Neuronal stem cell (in vitro differentiated cells): ENCODE measurements at regions not wholly inside any gene's neighbourhood (a gene's known extent, or its start where the extent isn't known, plus 50 kb on each side); places are given as distances from the start of the nearest gene placed in this dataset.

ENCODE experiments used
- DNase-seq: peaks from one replicate; pipeline ENCODE4 v3.0.0-alpha.2; 2013; ENCODE audit warnings: low spot score
- H2AFZ ChIP-seq: one replicate; pipeline ENCODE4 v1.6.1; 2013; ENCODE audit warnings: mild to moderate bottlenecking, low read length, inconsistent platforms
- H2AK5ac ChIP-seq: 2 replicates; pipeline ENCODE4 v1.6.1; 2013; ENCODE audit warnings: low read depth, mild to moderate bottlenecking, inconsistent platforms, low read length, moderate library complexity, mixed read lengths
- H2BK120ac ChIP-seq: 2 replicates; pipeline ENCODE4 v1.6.1; 2013; ENCODE audit warnings: low read depth, mild to moderate bottlenecking, inconsistent platforms, low read length, moderate library complexity, mixed read lengths
- H2BK12ac ChIP-seq: one replicate; pipeline ENCODE4 v1.6.1; 2013; ENCODE audit warnings: low read length, inconsistent platforms
- H2BK15ac ChIP-seq: 2 replicates; pipeline ENCODE4 v1.6.1; 2013; ENCODE audit warnings: mild to moderate bottlenecking, low read length, inconsistent platforms, mixed read lengths
- H2BK5ac ChIP-seq: one replicate; pipeline ENCODE4 v1.6.1; 2013; ENCODE audit warnings: inconsistent platforms, mild to moderate bottlenecking, low read length, moderate library complexity
- H3K14ac ChIP-seq: one replicate; pipeline ENCODE4 v1.6.1; 2013; ENCODE audit warnings: low read length, inconsistent platforms
- H3K18ac ChIP-seq: 2 replicates; pipeline ENCODE4 v1.6.1; 2013; ENCODE audit warnings: low read length, inconsistent platforms
- H3K23ac ChIP-seq: 2 replicates; pipeline ENCODE4 v1.6.1; 2013; ENCODE audit warnings: low read depth, mild to moderate bottlenecking, mixed read lengths, low read length, inconsistent platforms; ENCODE audit not compliant: poor library complexity
- H3K27ac ChIP-seq: replicated peaks from 3 replicates; pipeline ENCODE4 v1.5.1; 2013; ENCODE audit warnings: low read length, inconsistent platforms
- H3K27me3 ChIP-seq, 3 experiments: 2 replicates each; pipeline ENCODE4 v1.6.1; 2013; ENCODE audit warnings: low read length in 3 of 3, mild to moderate bottlenecking in 2 of 3, inconsistent platforms in 1 of 3, low read depth in 1 of 3, mixed read lengths in 1 of 3, moderate library complexity in 1 of 3; ENCODE audit not compliant: control insufficient read depth in 3 of 3, insufficient read depth in 3 of 3
- H3K36me3 ChIP-seq, 2 donors: replicated peaks in 1 of 2; 2 replicates each; pipeline ENCODE4 v1.6.1; 2013; ENCODE audit warnings: low read length in 2 of 2; ENCODE audit not compliant: control insufficient read depth in 2 of 2, insufficient read depth in 2 of 2
- H3K4ac ChIP-seq: 2 replicates; pipeline ENCODE4 v1.6.1; 2013; ENCODE audit warnings: inconsistent platforms, mild to moderate bottlenecking, low read length, moderate library complexity
- H3K4me1 ChIP-seq, 2 donors: 1 replicate in 1 of 2; 2 replicates in 1 of 2; pipeline ENCODE4 v1.6.1; 2013; ENCODE audit warnings: low read length in 2 of 2, low read depth in 1 of 2; ENCODE audit not compliant: control insufficient read depth in 2 of 2, insufficient read depth in 1 of 2
- H3K4me2 ChIP-seq: one replicate; pipeline ENCODE4 v1.6.1; 2013; ENCODE audit warnings: mild to moderate bottlenecking, low read length, inconsistent platforms; ENCODE audit not compliant: insufficient read depth, poor library complexity, severe bottlenecking
- H3K4me3 ChIP-seq, 2 donors: 2 replicates each; pipeline ENCODE4 v1.5.1; 2013; ENCODE audit warnings: low read length in 2 of 2, mild to moderate bottlenecking in 2 of 2, inconsistent platforms in 1 of 2, moderate library complexity in 1 of 2
- H3K79me1 ChIP-seq: one replicate; pipeline ENCODE4 v1.6.1; 2013; ENCODE audit warnings: low read depth, mild to moderate bottlenecking, inconsistent platforms, low read length, moderate library complexity
- H3K9ac ChIP-seq: one replicate; pipeline ENCODE4 v1.6.1; 2013; ENCODE audit warnings: mild to moderate bottlenecking, low read depth, low read length, inconsistent platforms; ENCODE audit not compliant: poor library complexity
- H3K9me3 ChIP-seq, 2 donors: replicated peaks in 1 of 2; 2 replicates each; pipeline versions ENCODE3 to v1.6.1; 2013; ENCODE audit warnings: low read length in 2 of 2, mild to moderate bottlenecking in 2 of 2, inconsistent platforms in 1 of 2, low read depth in 1 of 2, mixed read lengths in 1 of 2, moderate library complexity in 1 of 2; ENCODE audit not compliant: control insufficient read depth in 2 of 2, insufficient read depth in 1 of 2
- H4K8ac ChIP-seq: one replicate; pipeline ENCODE4 v1.6.1; 2013; ENCODE audit warnings: low read depth, mild to moderate bottlenecking, inconsistent platforms, low read length, moderate library complexity
- H4K91ac ChIP-seq: one replicate; pipeline ENCODE4 v1.6.1; 2013; ENCODE audit warnings: low read length, low read depth, mild to moderate bottlenecking, inconsistent platforms; ENCODE audit not compliant: poor library complexity
- WGBS, 2 donors: extraction: QIAGEN DNeasy Blood & Tissue Kit; methylation state at CpG; one replicate each; pipeline ENCODE4 v1.1.7; 2013; ENCODE audit warnings: missing lambda C conversion rate in 2 of 2, mixed read lengths in 1 of 2; ENCODE audit not compliant: insufficient read length in 2 of 2, insufficient replicate concordance in 1 of 2; ENCODE audit errors: extremely low coverage in 2 of 2; 5-methylcytosine and 5-hydroxymethylcytosine counted together

- DNase-seq: no peak
- Histone ChIP-seq H2BK5ac (no peak overlapping the region), H3K4me1 (no peaks in the 10 kb centered on the region), H3K9ac (no peak overlapping the region), H3K23ac (no peak overlapping the region), H2BK12ac (no peak overlapping the region), H2AFZ (no peak overlapping the region), H2AK5ac (no peak overlapping the region), H3K79me1 (no peaks in the 10 kb centered on the region), H3K27ac (no peak overlapping the region), H3K4me2 (no peak overlapping the region), H4K8ac (no peak overlapping the region), H2BK120ac (no peak overlapping the region), H4K91ac (no peak overlapping the region), H3K9me3 (peaks cover 0 to 6% of the 10 kb centered on the region in 2 donors), H3K18ac (no peak overlapping the region), H3K27me3 (no peaks in the 10 kb centered on the region), H3K36me3 (no peaks in the 10 kb centered on the region), H2BK15ac (no peak overlapping the region), H3K4ac (no peak overlapping the region), H3K14ac (no peak overlapping the region), H3K4me3 (no peak overlapping the region)
- WGBS, 2 donors: no CpG with 5 or more reads among the region's 2 CpGs
These were observed 535.1 kb downstream of the INHBA start for GRCh38 chr7:41167836-41168235.

GRCh38 chr7:41164440-41164839 is 538.5 kb downstream of the INHBA start:
- H3K4me2 ChIP-seq: no peak overlapping the region
- no peak overlapping the region for H3K23ac ChIP-seq
- H3K4me3 ChIP-seq: no peak overlapping the region
- H2BK15ac ChIP-seq: no peak overlapping the region
- no peaks in the 10 kb centered on the region for H3K79me1 ChIP-seq
- H2BK5ac ChIP-seq: no peak overlapping the region
- H3K27me3 ChIP-seq: no peaks in the 10 kb centered on the region
- DNase-seq: no peak
- H3K27ac ChIP-seq: no peak overlapping the region
- no CpG with 5 or more reads among the region's 2 CpGs for WGBS, 2 donors
- H3K9me3 ChIP-seq: peaks cover 0 to 24% of the 10 kb centered on the region in 2 donors
- H2BK120ac ChIP-seq: no peak overlapping the region
- H4K8ac ChIP-seq: no peak overlapping the region
- H3K4me1 ChIP-seq: no peaks in the 10 kb centered on the region
- no peak overlapping the region for H2AK5ac ChIP-seq
- H4K91ac ChIP-seq: no peak overlapping the region
- no peak overlapping the region for H2BK12ac ChIP-seq
- H2AFZ ChIP-seq: no peak overlapping the region
- no peak overlapping the region for H3K14ac ChIP-seq
- no peak overlapping the region for H3K4ac ChIP-seq
- no peak overlapping the region for H3K18ac ChIP-seq
- no peak overlapping the region for H3K9ac ChIP-seq
- H3K36me3 ChIP-seq: no peaks in the 10 kb centered on the region

GRCh38 chr7:41163991-41164390 is 538.9 kb downstream of the INHBA start:
- no peak overlapping the region for H3K14ac ChIP-seq
- H3K4me1 ChIP-seq: no peaks in the 10 kb centered on the region
- no peak overlapping the region for H2BK15ac ChIP-seq
- peak overlapping the region; percentile 20 for H2AFZ ChIP-seq
- H2BK12ac ChIP-seq: no peak overlapping the region
- H3K36me3 ChIP-seq: no peaks in the 10 kb centered on the region
- no peak for DNase-seq
- H3K27me3 ChIP-seq: no peaks in the 10 kb centered on the region
- H3K4me2 ChIP-seq: no peak overlapping the region
- peaks cover 0 to 24% of the 10 kb centered on the region in 2 donors for H3K9me3 ChIP-seq
- H2BK120ac ChIP-seq: no peak overlapping the region
- no peak overlapping the region for H3K23ac ChIP-seq
- H3K79me1 ChIP-seq: no peaks in the 10 kb centered on the region
- no peak overlapping the region for H3K18ac ChIP-seq
- H4K91ac ChIP-seq: no peak overlapping the region
- no peak overlapping the region for H3K9ac ChIP-seq
- no peak overlapping the region for H2BK5ac ChIP-seq
- no peak overlapping the region for H3K27ac ChIP-seq
- no peak overlapping the region for H2AK5ac ChIP-seq
- WGBS, 2 donors: 100% methylated on average over 1 of the region's 3 CpGs
- no peak overlapping the region for H3K4ac ChIP-seq
- H3K4me3 ChIP-seq: no peak overlapping the region
- no peak overlapping the region for H4K8ac ChIP-seq

- no CpG with 5 or more reads among the region's 4 CpGs for WGBS, 2 donors
These were observed 540.3 kb downstream of the INHBA start for GRCh38 chr7:41162612-41163011.

More at GRCh38 chr7:41162612-41163011, 540.3 kb downstream of the INHBA start:
- no peak overlapping the region for H2BK15ac ChIP-seq
- no peak overlapping the region for H3K4me3 ChIP-seq
- H2BK5ac ChIP-seq: no peak overlapping the region
- H3K4ac ChIP-seq: no peak overlapping the region
- H3K27me3 ChIP-seq: no peaks in the 10 kb centered on the region
- H2BK120ac ChIP-seq: no peak overlapping the region
- no peak overlapping the region for H2BK12ac ChIP-seq
- H2AK5ac ChIP-seq: no peak overlapping the region
- no peaks in the 10 kb centered on the region for H3K79me1 ChIP-seq
- H3K4me1 ChIP-seq: no peaks in the 10 kb centered on the region
- H3K18ac ChIP-seq: no peak overlapping the region
- H2AFZ ChIP-seq: no peak overlapping the region
- no peaks in the 10 kb centered on the region for H3K36me3 ChIP-seq
- no peak overlapping the region for H4K8ac ChIP-seq
- H3K9me3 ChIP-seq: peaks cover 0 to 21% of the 10 kb centered on the region in 2 donors
- DNase-seq: no peak
- no peak overlapping the region for H3K4me2 ChIP-seq
- H3K23ac ChIP-seq: no peak overlapping the region
- H3K14ac ChIP-seq: no peak overlapping the region
- no peak overlapping the region for H4K91ac ChIP-seq
- H3K9ac ChIP-seq: no peak overlapping the region
- H3K27ac ChIP-seq: no peak overlapping the region
